ENCODE measurements at regions not wholly inside any gene's neighbourhood (a gene's known extent, or its start where the extent isn't known, plus 50 kb on each side); places are given as distances from the start of the nearest gene placed in this dataset.

GRCh38 chrX:25288676-25289075, 272.9 kb upstream of the ARX start:
- no peaks in the 10 kb centered on the region for H3K4me1 ChIP-seq
- no peak overlapping the region for H3K27ac ChIP-seq
- TF ChIP-seq CTCF (IDR thresholded peaks at IDR 0.05) (no peak), POLR2AphosphoS5 (IDR thresholded peaks at IDR 0.05) (no peak), POLR2A (IDR thresholded peaks at IDR 0.05) (no peak)
- no peaks in the 10 kb centered on the region for H3K27me3 ChIP-seq
- intact Hi-C loops (cut with DNase I; ENCODE audit: low total_unique reads): loop anchor here (10.0 kb wide), 1 partner anchor 1194 kb away; no protein-coding TSS in a partner anchor
- DNase-seq (ENCODE audit: low spot score in 2 of 2): no peak
- no peaks in the 10 kb centered on the region for H3K9me3 ChIP-seq
- H3K36me3 ChIP-seq: no peaks in the 10 kb centered on the region
- H3K4me3 ChIP-seq: no peak overlapping the region

- Histone ChIP-seq H3K36me3 (no peaks in the 10 kb centered on the region), H3K4me1 (no peaks in the 10 kb centered on the region), H3K9me3 (no peaks in the 10 kb centered on the region), H3K27ac (no peak overlapping the region), H3K27me3 (no peaks in the 10 kb centered on the region), H3K4me3 (no peak overlapping the region)
- intact Hi-C loops (cut with DNase I; ENCODE audit: low total_unique reads): loop anchor here (10.0 kb wide), 1 partner anchor 1193 kb away; no protein-coding TSS in a partner anchor
- no peak for DNase-seq (ENCODE audit: low spot score in 2 of 2)
- TF ChIP-seq POLR2AphosphoS5 (IDR thresholded peaks at IDR 0.05): no peak
- TF ChIP-seq POLR2A (IDR thresholded peaks at IDR 0.05): no peak
- no peak for TF ChIP-seq CTCF (IDR thresholded peaks at IDR 0.05)
Observed at GRCh38 chrX:25287521-25287920, 271.8 kb upstream of the ARX start.

- peaks cover 0 to 4% of the 10 kb centered on the region in 2 donors for H3K27me3 ChIP-seq
- intact Hi-C loops (cut with DNase I; ENCODE audit: low total_unique reads): loop anchor here (10.0 kb wide), 1 partner anchor 1191 kb away; no protein-coding TSS in a partner anchor
- no peak overlapping the region for H3K4me3 ChIP-seq
- H3K9me3 ChIP-seq: no peaks in the 10 kb centered on the region
- TF ChIP-seq CTCF (IDR thresholded peaks at IDR 0.05) (no peak), POLR2AphosphoS5 (IDR thresholded peaks at IDR 0.05) (no peak), POLR2A (IDR thresholded peaks at IDR 0.05) (no peak)
- H3K4me1 ChIP-seq: no peaks in the 10 kb centered on the region
- DNase-seq (ENCODE audit: low spot score in 2 of 2): no peak
- H3K27ac ChIP-seq: no peak overlapping the region
- H3K36me3 ChIP-seq: no peaks in the 10 kb centered on the region
Observed at GRCh38 chrX:25285598-25285997, 269.8 kb upstream of the ARX start.

- Histone ChIP-seq H3K4me3 (no peak overlapping the region), H3K27ac (no peak overlapping the region), H3K9me3 (no peaks in the 10 kb centered on the region), H3K36me3 (no peaks in the 10 kb centered on the region), H3K27me3 (peaks cover 0 to 4% of the 10 kb centered on the region in 2 donors), H3K4me1 (no peaks in the 10 kb centered on the region)
- intact Hi-C loops (cut with DNase I; ENCODE audit: low total_unique reads): no loop called here
- no peak for DNase-seq (ENCODE audit: low spot score in 2 of 2)
- TF ChIP-seq CTCF (IDR thresholded peaks at IDR 0.05) (no peak), POLR2A (IDR thresholded peaks at IDR 0.05) (no peak), POLR2AphosphoS5 (IDR thresholded peaks at IDR 0.05) (no peak)
Observed at GRCh38 chrX:25279510-25279909, 263.7 kb upstream of the ARX start.

- Histone ChIP-seq H3K4me3 (no peak overlapping the region), H3K9me3 (no peaks in the 10 kb centered on the region), H3K27me3 (peaks cover 0 to 4% of the 10 kb centered on the region in 2 donors), H3K27ac (no peak overlapping the region), H3K36me3 (no peaks in the 10 kb centered on the region), H3K4me1 (no peaks in the 10 kb centered on the region)
- no peak for DNase-seq (ENCODE audit: low spot score in 2 of 2)
- intact Hi-C loops (cut with DNase I; ENCODE audit: low total_unique reads): no loop called here
- no peak for TF ChIP-seq CTCF (IDR thresholded peaks at IDR 0.05)
- no peak for TF ChIP-seq POLR2AphosphoS5 (IDR thresholded peaks at IDR 0.05)
- TF ChIP-seq POLR2A (IDR thresholded peaks at IDR 0.05): no peak
Observed at GRCh38 chrX:25278341-25278740, 262.6 kb upstream of the ARX start.

All from breast epithelium (tissue), 4 donors.